K562 (cell line): ENCODE measurements at regions not wholly inside any gene's neighbourhood (a gene's known extent, or its start where the extent isn't known, plus 50 kb on each side); places are given as distances from the start of the nearest gene placed in this dataset.

ENCODE experiments used
- ATAC-seq: fragments of 200-7000 bp; cut with Tn5 transposase; 3 replicates; pipeline ENCODE4 v1.9.1; 2020; ENCODE audit warnings: moderate library complexity
- BruUV-seq: library from RNA; stranded (reverse); fragments of 400-500 nt; replicated peaks from 2 replicates; lab custom pipeline; 2021; lab: Mats Ljungman, UMichigan
- CTCF ChIA-PET: fragments of 300-600 bp; formaldehyde crosslinking; extraction: SDS; loops from one replicate; lab custom pipeline; 2021; ENCODE audit warnings: low intra/inter-chr PET ratio; lab: Yijun Ruan, JAX
- POLR2A ChIA-PET: fragments of 300-600, 350-650 bp; sonication (Branson Sonifier 250); formaldehyde crosslinking; extraction: SDS; loops from one replicate; lab custom pipeline; 2021; ENCODE audit warnings: antibody characterized with exemption, inconsistent platforms; lab: Yijun Ruan, JAX
- DNase-seq, 4 experiments: peaks; one replicate each; pipeline versions ENCODE4 v3.0.0 to v3.0.0-alpha.2; 2011 to 2018; ENCODE audit warnings: low spot score in 3 of 4, mixed read lengths in 3 of 4; ENCODE audit errors: extremely low read depth in 1 of 4
- FAIRE-seq: peaks from 2 replicates; lab custom pipeline; 2011; peaks lifted over from hg19 to GRCh38; lab: Jason Lieb, UNC
- H2AFZ ChIP-seq: 2 replicates; pipeline ENCODE4 v1.6.0; 2011; ENCODE audit warnings: low read depth, low read length, control low read depth, inconsistent platforms
- H3K27ac ChIP-seq: fragments of 200-600 bp; 3 replicates; pipeline ENCODE4 v1.8.0; 2011; ENCODE audit warnings: low read depth, mild to moderate bottlenecking, control low read depth, inconsistent platforms, low read length, moderate library complexity, mixed read lengths; ENCODE audit errors: extremely low read depth
- H3K27me3 ChIP-seq, 2 experiments: fragments of 300-600 bp in 1 of 2; 2 replicates in 1 of 2; 3 replicates in 1 of 2; pipeline versions ENCODE4 v1.6.0 to v1.8.0; 2011; ENCODE audit warnings: inconsistent platforms in 2 of 2, low read length in 2 of 2, mild to moderate bottlenecking in 1 of 2, mixed read lengths in 1 of 2, moderate library complexity in 1 of 2; ENCODE audit not compliant: control insufficient read depth in 2 of 2, insufficient read depth in 2 of 2
- H3K36me3 ChIP-seq: fragments of 300-600 bp; 3 replicates; pipeline ENCODE4 v1.8.0; 2011; ENCODE audit warnings: mild to moderate bottlenecking, low read length, inconsistent platforms; ENCODE audit not compliant: control insufficient read depth, insufficient read depth
- H3K4me1 ChIP-seq, 2 experiments: fragments of 200-600 bp in 1 of 2; replicated peaks in 1 of 2; 2 replicates in 1 of 2; 3 replicates in 1 of 2; pipeline versions ENCODE4 v1.5.1 to v1.8.0; 2011; ENCODE audit warnings: inconsistent platforms in 2 of 2, low read length in 2 of 2, mild to moderate bottlenecking in 1 of 2, mixed read lengths in 1 of 2, moderate library complexity in 1 of 2; ENCODE audit not compliant: control insufficient read depth in 2 of 2, insufficient read depth in 2 of 2
- H3K4me2 ChIP-seq: 2 replicates; pipeline ENCODE4 v1.6.1; 2011; ENCODE audit warnings: low read length, control low read depth, inconsistent platforms, mixed read lengths; ENCODE audit not compliant: insufficient read depth
- H3K4me3 ChIP-seq: fragments of 200-600 bp; sonication (generic), shearing (Covaris generic); 2 replicates; pipeline ENCODE4 v1.5.1; 2016; ENCODE audit warnings: control low read depth, inconsistent platforms
- H3K79me2 ChIP-seq: fragments of 200-600 bp; 3 replicates; pipeline ENCODE4 v1.8.0; 2011; ENCODE audit warnings: low read length, inconsistent platforms; ENCODE audit not compliant: control insufficient read depth, insufficient read depth
- H3K9ac ChIP-seq, 2 experiments: 2 replicates each; pipeline versions ENCODE4 v1.6.0 to v1.6.1; 2011; ENCODE audit warnings: low read depth in 2 of 2, low read length in 2 of 2, control low read depth in 1 of 2, inconsistent platforms in 1 of 2, mild to moderate bottlenecking in 1 of 2, mixed read lengths in 1 of 2; ENCODE audit not compliant: insufficient read depth in 1 of 2
- H3K9me1 ChIP-seq: one replicate; pipeline ENCODE4 v1.6.0; 2011; ENCODE audit warnings: inconsistent platforms, mild to moderate bottlenecking, low read length, moderate library complexity; ENCODE audit not compliant: control insufficient read depth, insufficient read depth
- H3K9me3 ChIP-seq: replicated peaks from 2 replicates; pipeline ENCODE4 v1.5.1; 2011; ENCODE audit warnings: low read depth, low read length, inconsistent platforms; ENCODE audit not compliant: control insufficient read depth, insufficient read depth
- H4K20me1 ChIP-seq: replicated peaks from 2 replicates; pipeline ENCODE4 v1.6.1; 2011; ENCODE audit warnings: low read length, inconsistent platforms, mixed read lengths; ENCODE audit not compliant: control insufficient read depth, insufficient read depth
- ADNP ChIP-seq: fragments of 200-800 bp; sonication (Bioruptor generic); IDR thresholded peaks from 2 replicates; pipeline ENCODE4 v1.6.1; 2016; ENCODE audit warnings: missing genetic modification characterization, missing compliant biosample characterization
- CTBP1 ChIP-seq: fragments of 450-650 bp; IDR thresholded peaks from 2 replicates; pipeline ENCODE4 v1.6.1; 2016; ENCODE audit warnings: borderline replicate concordance
- DMBX1 ChIP-seq: fragments of 250-450 bp; sonication (Bioruptor Pico); IDR thresholded peaks from 2 replicates; pipeline ENCODE4 v1.8.0; 2022; ENCODE audit warnings: inconsistent platforms, mild to moderate bottlenecking, moderate library complexity, borderline replicate concordance
- ESRRB ChIP-seq: fragments of 250-450 bp; sonication (Bioruptor Pico); IDR thresholded peaks from 2 replicates; pipeline ENCODE4 v1.5.0; 2020; ENCODE audit warnings: mild to moderate bottlenecking, moderate library complexity, borderline replicate concordance
- FOXP1 ChIP-seq: sonication (generic); formaldehyde crosslinking; IDR thresholded peaks from 2 replicates; pipeline ENCODE4 v1.8.0; 2022; ENCODE audit warnings: mild to moderate bottlenecking, missing genetic modification reagents
- HEY1 ChIP-seq: fragments of 250-450 bp; sonication (Bioruptor Pico); IDR thresholded peaks from 2 replicates; pipeline ENCODE4 v1.5.0; 2020; ENCODE audit warnings: mild to moderate bottlenecking, moderate library complexity, borderline replicate concordance
- HNRNPK ChIP-seq: fragments of 200-400 bp; formaldehyde crosslinking; IDR thresholded peaks from one replicate; pipeline ENCODE4 v1.6.1; 2018; ENCODE audit warnings: mild to moderate bottlenecking, low read depth, low read length; ENCODE audit not compliant: poor library complexity, severe bottlenecking
- KDM4B ChIP-seq, 2 experiments: fragments of 450-650 bp in 1 of 2; sonication (generic) in 1 of 2; IDR thresholded peaks; 2 replicates each; pipeline ENCODE4 v1.6.1; 2016 to 2017; ENCODE audit warnings: borderline replicate concordance in 2 of 2, antibody characterized with exemption in 1 of 2, low read depth in 1 of 2, mild to moderate bottlenecking in 1 of 2
- MEF2A ChIP-seq: IDR thresholded peaks from 2 replicates; pipeline ENCODE4 v1.6.1; 2011; ENCODE audit warnings: low read depth, mild to moderate bottlenecking, low read length, moderate library complexity; ENCODE audit not compliant: control insufficient read depth
- NFIC ChIP-seq: fragments of 450-650 bp; IDR thresholded peaks from 2 replicates; pipeline ENCODE4 v1.6.1; 2017; ENCODE audit warnings: mild to moderate bottlenecking, inconsistent platforms
- NFRKB ChIP-seq: fragments of 450-650 bp; IDR thresholded peaks from 2 replicates; pipeline ENCODE4 v1.6.1; 2016; ENCODE audit warnings: low read depth
- PHB2 ChIP-seq: fragments of 450-650 bp; IDR thresholded peaks from 2 replicates; pipeline ENCODE4 v1.6.1; 2017; ENCODE audit warnings: low read depth
- PPARD ChIP-seq: fragments of 250-450 bp; sonication (Bioruptor Pico); IDR thresholded peaks from 2 replicates; pipeline ENCODE4 v1.8.0; 2022; ENCODE audit warnings: inconsistent platforms, mild to moderate bottlenecking, moderate library complexity
- PTTG1 ChIP-seq: fragments of 450-650 bp; IDR thresholded peaks from 2 replicates; pipeline ENCODE4 v1.6.1; 2016; ENCODE audit warnings: low read depth, mild to moderate bottlenecking, missing genetic modification characterization, missing compliant biosample characterization
- SMAD3 ChIP-seq: fragments of 450-650 bp; formaldehyde crosslinking; conservative IDR thresholded peaks from 2 replicates; pipeline ENCODE4 v1.4.0; 2020; ENCODE audit warnings: mild to moderate bottlenecking
- ZNF140 ChIP-seq: fragments of 250-450 bp; sonication (Bioruptor Pico); IDR thresholded peaks from 2 replicates; pipeline ENCODE4 v1.8.0; 2021; ENCODE audit warnings: moderate library complexity, mild to moderate bottlenecking, inconsistent platforms
- ZNF174 ChIP-seq: fragments of 250-450 bp; sonication (Bioruptor Pico); IDR thresholded peaks from 2 replicates; pipeline ENCODE4 v1.4.0; 2020; ENCODE audit warnings: mild to moderate bottlenecking
- ZNF197 ChIP-seq: fragments of 200-800 bp; sonication (Bioruptor generic); IDR thresholded peaks from 2 replicates; pipeline ENCODE4 v1.6.1; 2016; ENCODE audit warnings: low read depth, missing genetic modification characterization, missing compliant biosample characterization
- ZNF561 ChIP-seq: fragments of 450-650 bp; formaldehyde crosslinking; conservative IDR thresholded peaks from 2 replicates; pipeline ENCODE4 v1.4.0; 2020; ENCODE audit warnings: mild to moderate bottlenecking, moderate library complexity
- ZNF707 ChIP-seq: fragments of 250-450 bp; sonication (Bioruptor Pico); conservative IDR thresholded peaks from 2 replicates; pipeline ENCODE4 v1.8.0; 2022; ENCODE audit warnings: inconsistent platforms, mild to moderate bottlenecking, moderate library complexity
- ZNF785 ChIP-seq: fragments of 250-450 bp; sonication (Bioruptor Pico); IDR thresholded peaks from 2 replicates; pipeline ENCODE4 v1.4.0; 2020; ENCODE audit warnings: mild to moderate bottlenecking
- WGBS: fragments of 100-300 bp; shearing (Covaris generic); methylation state at CpG from one replicate; pipeline ENCODE4 v1.1.6; 2016; ENCODE audit warnings: low coverage, mixed read lengths; ENCODE audit not compliant: insufficient coverage; ENCODE audit errors: missing lambda C conversion rate; 5-methylcytosine and 5-hydroxymethylcytosine counted together
- in situ Hi-C: fragments of 300-500 bp; cut with MboI; formaldehyde crosslinking; loops from 4 replicates; pipeline ENCODE4 v1.15.0; 2018; ENCODE audit warnings: inconsistent platforms, mixed read lengths
- intact Hi-C: fragments of 100-400 bp; cut with micrococcal nuclease; formaldehyde crosslinking; loops from 2 replicates; pipeline ENCODE4 v1.14.2; 2022
- TF ChIP-seq, protein P1 (sequence below): fragments of 250-450 bp; sonication (Bioruptor Pico); IDR thresholded peaks from 2 replicates; pipeline ENCODE4 v1.5.1; 2021; ENCODE audit warnings: mild to moderate bottlenecking

GRCh38 chr11:103581760-103582159 lies 454.7 kb upstream of the DDI1 start (continued):
- TF ChIP-seq, protein P1, sequence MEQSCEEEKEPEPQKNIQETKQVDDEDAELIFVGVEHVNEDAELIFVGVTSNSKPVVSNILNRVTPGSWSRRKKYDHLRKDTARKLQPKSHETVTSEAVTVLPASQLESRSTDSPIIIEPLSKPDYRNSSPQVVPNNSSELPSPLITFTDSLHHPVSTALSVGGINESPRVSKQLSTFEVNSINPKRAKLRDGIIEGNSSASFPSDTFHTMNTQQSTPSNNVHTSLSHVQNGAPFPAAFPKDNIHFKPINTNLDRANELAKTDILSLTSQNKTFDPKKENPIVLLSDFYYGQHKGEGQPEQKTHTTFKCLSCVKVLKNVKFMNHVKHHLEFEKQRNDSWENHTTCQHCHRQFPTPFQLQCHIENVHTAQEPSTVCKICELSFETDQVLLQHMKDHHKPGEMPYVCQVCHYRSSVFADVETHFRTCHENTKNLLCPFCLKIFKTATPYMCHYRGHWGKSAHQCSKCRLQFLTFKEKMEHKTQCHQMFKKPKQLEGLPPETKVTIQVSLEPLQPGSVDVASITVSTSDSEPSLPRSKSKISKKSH (CRISPR knock-in tag), result no peak
- TF ChIP-seq PTTG1 (no peak), FOXP1 (no peak), CTBP1 (no peak), ZNF197 (CRISPR knock-in tag) (no peak), ZNF707 (CRISPR knock-in tag) (no peak), NFIC (no peak), ZNF785 (CRISPR knock-in tag) (no peak)
- TF ChIP-seq, all 486 proteins: peak for 0

- no peak overlapping the region for H3K27ac ChIP-seq
- no peaks in the 10 kb centered on the region; the same call in 1 of the 2 replicates for H3K9me3 ChIP-seq
- no peak overlapping the region for H3K4me3 ChIP-seq
- no peak overlapping the region for H2AFZ ChIP-seq
- H3K9me1 ChIP-seq, result no peaks in the 10 kb centered on the region
- BruUV-seq, result no TSS peak
- ChIA-PET CTCF (no interaction called here), POLR2A (no interaction called here)
- no peaks in the 10 kb centered on the region for H3K79me2 ChIP-seq
- FAIRE-seq (no peak), ATAC-seq (no peak), DNase-seq (no peak)
- in situ Hi-C loops, result no loop called here
- H3K4me1 ChIP-seq, result no peaks in the 10 kb centered on the region
- WGBS, result 3% methylated on average over 4 of the region's 4 CpGs
- H4K20me1 ChIP-seq, result no peaks in the 10 kb centered on the region
- intact Hi-C loops, result no loop called here
- no peaks in the 10 kb centered on the region for H3K27me3 ChIP-seq
- H3K4me2 ChIP-seq, result no peak overlapping the region
- H3K9ac ChIP-seq, result no peak overlapping the region
- no peaks in the 10 kb centered on the region for H3K36me3 ChIP-seq
- TF ChIP-seq ZNF561 (no peak), PHB2 (no peak), ESRRB (no peak), PPARD (no peak), ZNF174 (no peak), NFRKB (no peak), HEY1 (CRISPR knock-in tag) (no peak), SMAD3 (CRISPR knock-in tag) (no peak), KDM4B (IDR thresholded peaks at IDR 0.05; ENCODE audit: borderline replicate concordance in 2 of 2, low read depth in 1 of 2) (no peak), ZNF140 (CRISPR knock-in tag) (no peak), HNRNPK (no peak), DMBX1 (CRISPR knock-in tag) (no peak), ADNP (tag) (no peak), MEF2A (no peak)
Observed at GRCh38 chr11:103582351-103582909, 454.0 kb upstream of the DDI1 start.
